Right renal cortex interstitium (tissue), 3 donors: ENCODE measurements at regions not wholly inside any gene's neighbourhood (a gene's known extent, or its start where the extent isn't known, plus 50 kb on each side); places are given as distances from the start of the nearest gene placed in this dataset.
"Not testable (repeated sequence)": the region's sequence is repeated elsewhere in the genome, so short reads cannot be mapped to it uniquely, and the experiment has no call there.

Experiments
- DNase-seq, 3 donors: peaks; one replicate each; pipeline ENCODE4 v3.0.0-alpha.2; 2013; ENCODE audit warnings: low read depth in 3 of 3, low spot score in 2 of 3

- DNase-seq, result no peak
These were observed 173.0 kb upstream of the ADCY1 start for GRCh38 chr7:45401155-45401554.

DNA sequence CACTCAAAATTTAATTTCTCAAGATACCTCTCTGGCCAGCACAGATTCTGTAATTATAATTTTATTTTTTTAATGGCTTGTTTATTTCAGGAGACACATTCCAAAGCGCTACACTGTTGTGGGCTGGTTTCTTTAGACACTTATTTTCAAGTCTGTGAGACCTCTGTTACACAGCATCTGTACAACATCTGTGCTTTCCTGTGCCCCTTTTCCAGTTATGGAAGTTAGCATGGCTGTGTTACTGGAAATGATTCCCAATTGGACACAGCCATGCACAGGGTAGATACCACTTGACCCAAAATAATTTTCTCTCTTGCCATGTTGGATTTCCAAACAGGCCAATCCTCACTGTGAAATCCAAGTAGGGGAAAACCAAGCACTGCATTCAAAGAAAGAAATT is 172.3 kb upstream of the ADCY1 start:
- DNase-seq, result no peak

DNA sequence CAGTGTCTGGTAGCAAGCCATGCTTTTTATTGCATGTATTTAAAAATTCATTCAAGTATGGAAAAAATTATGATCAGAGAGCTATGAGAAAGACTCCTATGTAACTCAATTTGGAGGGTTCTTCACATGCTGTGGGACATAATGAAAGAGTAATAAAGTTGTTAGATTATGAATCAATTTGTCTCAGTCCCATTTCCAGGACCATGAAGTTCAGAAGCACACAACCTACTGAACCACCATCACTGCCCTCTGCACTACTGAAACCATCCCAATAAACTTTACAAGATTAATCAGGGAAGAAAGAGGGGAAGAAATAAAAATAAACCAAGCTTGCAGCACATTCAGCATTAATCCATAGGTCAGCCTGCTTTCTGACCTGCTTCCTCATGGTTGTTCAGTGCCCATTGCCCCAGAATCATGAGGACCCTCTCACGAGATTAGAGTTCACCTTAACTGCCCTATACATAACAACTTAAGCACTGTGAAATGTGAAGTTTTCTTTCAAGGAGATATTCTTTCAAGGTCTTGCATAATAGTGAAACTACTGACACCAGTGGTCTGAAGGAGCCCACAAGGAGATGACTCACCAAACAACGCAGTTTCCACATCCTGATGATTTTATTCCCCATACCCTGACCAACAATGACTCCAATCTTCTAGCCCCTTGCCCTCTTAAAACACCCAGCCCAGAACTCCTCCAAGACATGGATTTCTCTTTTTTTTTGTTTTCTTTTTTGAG is 171.5 kb upstream of the ADCY1 start:
- no peak for DNase-seq

GRCh38 chr7:45404622-45405021 is 169.5 kb upstream of the ADCY1 start:
- DNase-seq, result no peak

- DNase-seq, result no peak
These were observed 166.3 kb upstream of the ADCY1 start for GRCh38 chr7:45407730-45408408.

DNA sequence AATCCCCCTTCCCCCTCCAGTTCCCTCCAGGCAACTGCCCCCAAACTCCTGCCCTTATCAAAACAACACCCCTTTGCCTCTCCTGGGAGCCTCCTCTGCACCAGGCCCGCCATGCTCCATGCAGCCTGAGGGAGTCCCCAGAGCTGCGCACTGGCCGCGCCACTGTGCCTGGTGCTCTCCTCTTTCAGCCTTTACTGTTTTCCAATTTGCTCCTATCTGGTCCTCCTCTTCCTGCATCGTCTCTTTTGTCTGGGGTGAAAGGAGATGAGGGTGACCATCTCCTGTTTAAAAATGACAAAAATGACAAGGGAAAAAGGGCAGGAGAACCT is 165.8 kb upstream of the ADCY1 start:
- no peak for DNase-seq

- DNase-seq, result no peak
These were observed 163.3 kb upstream of the ADCY1 start for GRCh38 chr7:45410893-45411292.

DNA sequence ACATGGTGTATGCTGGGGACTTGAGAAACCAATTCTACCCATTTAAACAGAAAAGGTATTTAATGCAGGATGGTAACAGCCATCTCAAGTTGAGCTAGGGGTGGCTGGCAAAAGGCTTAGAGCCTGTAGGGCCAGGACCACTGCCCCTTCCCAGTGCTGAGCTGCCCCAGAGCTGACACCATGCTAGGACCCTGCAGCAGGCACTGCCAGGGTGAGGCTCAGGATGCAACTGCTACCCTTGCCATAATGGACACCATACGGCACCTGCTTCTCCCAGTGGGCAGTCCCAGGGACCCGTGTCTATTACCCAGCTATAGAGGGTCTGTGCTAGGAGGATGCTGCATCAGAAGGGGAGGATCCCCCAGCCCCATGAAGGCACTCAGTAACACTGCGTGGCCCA is 160.7 kb upstream of the ADCY1 start:
- no peak for DNase-seq

GRCh38 chr7:45414226-45414625 is 159.9 kb upstream of the ADCY1 start:
- DNase-seq, result no peak

GRCh38 chr7:45415265-45415664 is 158.9 kb upstream of the ADCY1 start:
- DNase-seq, result no peak

- no peak for DNase-seq
These were observed 157.3 kb upstream of the ADCY1 start for GRCh38 chr7:45416846-45417245.

- DNase-seq, result no peak
These were observed 156.9 kb upstream of the ADCY1 start for GRCh38 chr7:45417268-45417667.

- DNase-seq, result no peak
These were observed 156.4 kb upstream of the ADCY1 start for GRCh38 chr7:45417735-45418134.

- no peak for DNase-seq
These were observed 153.2 kb upstream of the ADCY1 start for GRCh38 chr7:45420843-45421495.

- no peak for DNase-seq
These were observed 152.4 kb upstream of the ADCY1 start for GRCh38 chr7:45421806-45422205.

- DNase-seq, result no peak
These were observed 143.8 kb upstream of the ADCY1 start for GRCh38 chr7:45430397-45430796.

DNA sequence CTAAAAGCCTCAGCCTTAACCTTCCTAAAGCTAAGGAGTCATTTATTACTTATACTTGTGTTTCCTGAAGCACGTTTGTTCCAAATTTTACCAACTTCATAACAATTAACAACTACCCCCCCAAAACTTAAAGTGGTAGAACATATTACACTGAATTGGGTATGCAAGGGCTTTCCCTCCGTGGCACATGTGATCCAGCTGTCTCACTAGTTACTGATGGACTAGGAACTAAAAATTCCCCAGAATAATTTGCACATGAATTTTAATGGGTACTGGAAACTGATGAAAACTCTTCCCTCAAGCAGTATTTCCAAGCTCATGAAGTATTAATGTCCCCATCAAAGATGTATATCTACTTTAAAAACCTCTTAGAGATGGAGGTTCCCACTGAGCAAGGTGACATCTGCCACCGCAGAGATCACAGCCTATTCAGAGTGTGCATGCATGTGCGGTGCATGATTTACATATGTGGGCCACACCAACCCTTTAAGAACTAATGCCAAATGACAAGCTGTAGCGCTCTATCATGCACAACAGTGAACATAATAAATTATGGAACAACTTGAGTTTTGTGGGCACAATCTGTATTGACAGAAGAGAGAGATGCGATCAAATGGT is 139.9 kb upstream of the ADCY1 start:
- DNase-seq, result no peak

GRCh38 chr7:45435131-45435530 is 139.0 kb upstream of the ADCY1 start:
- no peak for DNase-seq

DNA sequence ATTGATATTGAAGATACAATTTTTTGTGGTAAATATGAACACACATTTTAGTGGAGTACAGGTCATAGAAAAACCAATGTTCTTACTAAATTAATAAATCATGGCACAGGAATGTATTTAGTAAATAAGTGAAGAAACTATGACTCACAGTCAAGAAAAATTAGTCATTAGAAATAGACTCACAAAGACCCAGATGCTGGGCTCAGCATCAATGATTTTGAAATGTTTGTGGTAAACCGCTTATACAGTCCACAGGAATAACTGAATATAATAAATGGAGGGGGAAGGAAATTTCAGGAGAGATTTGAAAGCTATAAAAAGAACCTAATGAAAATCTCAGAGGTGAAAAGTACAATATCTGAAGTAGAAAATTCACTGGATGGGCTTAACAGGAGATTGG is 138.3 kb upstream of the ADCY1 start:
- no peak for DNase-seq

GRCh38 chr7:45440776-45441175 is 133.4 kb upstream of the ADCY1 start:
- DNase-seq, result not testable (repeated sequence)

DNA sequence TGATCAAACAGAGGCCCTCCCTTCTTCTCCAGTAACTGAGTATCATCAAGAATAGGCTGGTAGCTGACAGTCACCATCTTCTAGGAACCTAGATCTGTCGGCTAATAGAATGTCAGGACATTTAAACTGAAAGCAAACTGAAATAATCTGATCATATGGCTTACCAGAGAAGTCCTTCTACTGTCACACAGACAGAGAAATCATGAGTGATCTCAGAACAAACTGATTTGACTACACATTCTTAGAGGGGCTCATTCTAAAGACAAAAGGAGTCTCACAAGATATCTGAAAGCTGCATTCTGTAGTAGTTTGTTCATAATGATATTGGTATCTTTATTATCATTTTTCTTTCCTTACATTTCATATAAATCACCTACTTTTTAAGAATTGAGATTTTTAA is 130.9 kb upstream of the ADCY1 start:
- no peak for DNase-seq
